GM20431 (cell line): ENCODE measurements at regions not wholly inside any gene's neighbourhood (a gene's known extent, or its start where the extent isn't known, plus 50 kb on each side); places are given as distances from the start of the nearest gene placed in this dataset.
"Not testable (repeated sequence)": the region's sequence is repeated elsewhere in the genome, so short reads cannot be mapped to it uniquely, and the experiment has no call there.

ENCODE experiments used
- in situ Hi-C: fragments of 300-500 bp; cut with MseI, MboI; formaldehyde crosslinking; loops from one replicate; pipeline ENCODE4 v1.15.0; 2020; ENCODE audit warnings: low sequenced_read_pairs; ENCODE audit not compliant: unreplicated experiment

- in situ Hi-C loops, result no loop called here
Observed at GRCh38 chr3:8283193-8283592, 218.4 kb upstream of the LMCD1 start.

GRCh38 chr3:8286086-8286485 lies 215.5 kb upstream of the LMCD1 start:
- in situ Hi-C loops, result no loop called here

GRCh38 chr3:8286749-8287148 lies 214.9 kb upstream of the LMCD1 start:
- in situ Hi-C loops, result no loop called here

GRCh38 chr3:8290611-8291010 lies 211.0 kb upstream of the LMCD1 start:
- in situ Hi-C loops, result no loop called here

GRCh38 chr3:8296461-8296860 lies 205.2 kb upstream of the LMCD1 start:
- in situ Hi-C loops, result no loop called here

GRCh38 chr3:8298021-8298954 lies 203.3 kb upstream of the LMCD1 start:
- in situ Hi-C loops, result no loop called here

GRCh38 chr3:8301977-8302735 lies 199.5 kb upstream of the LMCD1 start:
- in situ Hi-C loops, result no loop called here

GRCh38 chr3:8303466-8303865 lies 198.2 kb upstream of the LMCD1 start:
- in situ Hi-C loops, result no loop called here

GRCh38 chr3:8305371-8305770 lies 196.3 kb upstream of the LMCD1 start:
- in situ Hi-C loops, result no loop called here

- in situ Hi-C loops, result no loop called here
Observed at GRCh38 chr3:8307545-8308110, 194.0 kb upstream of the LMCD1 start.

- in situ Hi-C loops, result no loop called here
Observed at GRCh38 chr3:8311321-8311720, 190.3 kb upstream of the LMCD1 start.

GRCh38 chr3:8312685-8313084 lies 188.9 kb upstream of the LMCD1 start:
- in situ Hi-C loops, result no loop called here

GRCh38 chr3:8313560-8314267 lies 187.9 kb upstream of the LMCD1 start:
- in situ Hi-C loops, result no loop called here

- in situ Hi-C loops, result not testable (repeated sequence)
Observed at GRCh38 chr3:8315526-8315925, 186.1 kb upstream of the LMCD1 start.

- in situ Hi-C loops, result no loop called here
Observed at GRCh38 chr3:8317661-8318649, 183.7 kb upstream of the LMCD1 start.

- in situ Hi-C loops, result no loop called here
Observed at GRCh38 chr3:8319935-8320634, 181.5 kb upstream of the LMCD1 start.

- in situ Hi-C loops, result no loop called here
Observed at GRCh38 chr3:8320711-8321458, 180.7 kb upstream of the LMCD1 start.

GRCh38 chr3:8324747-8325146 lies 176.9 kb upstream of the LMCD1 start:
- in situ Hi-C loops, result no loop called here
